Activated CD4-positive, alpha-beta memory T cell treated with anti-CD3 and anti-CD28 coated beads, Interleukin-2, amount 10 ng/mL, durations not matched to agents 7 days and 5 days (primary cell): ENCODE measurements at regions not wholly inside any gene's neighbourhood (a gene's known extent, or its start where the extent isn't known, plus 50 kb on each side); places are given as distances from the start of the nearest gene placed in this dataset.

ENCODE experiments used
- CTCF ChIA-PET: fragments of 350-600 bp; sonication (Branson Sonifier 250); formaldehyde crosslinking; loops from one replicate; lab custom pipeline; 2021; ENCODE audit warnings: antibody characterized with exemption, inconsistent platforms; lab: Charles Lee
- POLR2A ChIA-PET: fragments of 350-600 bp; sonication (Branson Sonifier 250); formaldehyde crosslinking; loops from one replicate; lab custom pipeline; 2021; ENCODE audit warnings: antibody characterized with exemption; lab: Charles Lee
- DNase-seq: peaks from one replicate; pipeline ENCODE4 v3.0.0-alpha.2; 2020
- H3K27ac Mint-ChIP-seq: one replicate; pipeline ENCODE4 v1.8.0; 2021; ENCODE audit warnings: mild to moderate bottlenecking, mixed read lengths
- H3K27me3 Mint-ChIP-seq: one replicate; pipeline ENCODE4 v1.8.0; 2021; ENCODE audit warnings: mixed read lengths
- H3K36me3 Mint-ChIP-seq: one replicate; pipeline ENCODE4 v1.8.0; 2021; ENCODE audit warnings: low read depth, mixed read lengths
- H3K4me1 Mint-ChIP-seq: one replicate; pipeline ENCODE4 v1.8.0; 2021; ENCODE audit warnings: mixed read lengths
- H3K4me3 Mint-ChIP-seq: one replicate; pipeline ENCODE4 v1.8.0; 2021; ENCODE audit warnings: mild to moderate bottlenecking, mixed read lengths
- H3K9me3 Mint-ChIP-seq: one replicate; pipeline ENCODE4 v1.8.0; 2021; ENCODE audit warnings: mixed read lengths

- Mint-ChIP-seq H3K4me3 (no peak overlapping the region), H3K27me3 (peaks cover 13% of the 10 kb centered on the region), H3K36me3 (no peaks in the 10 kb centered on the region), H3K9me3 (no peaks in the 10 kb centered on the region), H3K4me1 (no peaks in the 10 kb centered on the region), H3K27ac (no peak overlapping the region)
- DNase-seq: no peak
- CTCF ChIA-PET: no interaction called here
- POLR2A ChIA-PET: no interaction called here
Measured at GRCh38 chr2:19762959-19763605, 138.7 kb downstream of the TTC32 start.

- Mint-ChIP-seq H3K36me3 (no peaks in the 10 kb centered on the region), H3K4me3 (no peak overlapping the region), H3K27ac (no peak overlapping the region), H3K27me3 (peaks cover 5% of the 10 kb centered on the region), H3K9me3 (no peaks in the 10 kb centered on the region), H3K4me1 (no peaks in the 10 kb centered on the region)
- no peak for DNase-seq
- ChIA-PET CTCF (no interaction called here), POLR2A (no interaction called here)
Measured at GRCh38 chr2:19762142-19762541, 139.6 kb downstream of the TTC32 start.

- Mint-ChIP-seq H3K4me1 (no peaks in the 10 kb centered on the region), H3K27ac (no peak overlapping the region), H3K9me3 (no peaks in the 10 kb centered on the region), H3K27me3 (no peaks in the 10 kb centered on the region), H3K36me3 (no peaks in the 10 kb centered on the region), H3K4me3 (no peak overlapping the region)
- ChIA-PET CTCF (no interaction called here), POLR2A (no interaction called here)
- DNase-seq: no peak
Measured at GRCh38 chr2:19759880-19760279, 141.9 kb downstream of the TTC32 start.

DNA sequence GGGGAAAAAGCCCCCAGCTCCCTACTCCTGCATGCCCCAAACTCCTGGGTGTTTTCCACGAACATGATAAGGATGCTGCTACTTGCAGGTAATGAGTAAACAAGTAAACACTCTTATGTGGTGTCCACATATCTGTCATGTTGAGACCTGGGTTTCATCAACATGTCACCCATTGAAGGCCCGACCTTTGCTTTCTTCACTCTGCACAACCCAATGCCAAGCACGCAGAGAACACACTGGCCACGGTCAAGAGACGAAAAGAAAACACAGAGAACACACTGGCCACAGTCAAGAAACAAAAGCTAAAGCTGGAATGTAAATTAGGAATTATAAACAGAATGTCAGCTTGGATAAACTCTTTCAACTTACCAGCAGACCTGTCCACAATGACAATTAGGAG lies 143.1 kb downstream of the TTC32 start:
- no peak overlapping the region for H3K27ac Mint-ChIP-seq
- ChIA-PET CTCF (no interaction called here), POLR2A (no interaction called here)
- no peaks in the 10 kb centered on the region for H3K4me1 Mint-ChIP-seq
- no peak for DNase-seq
- H3K36me3 Mint-ChIP-seq: no peaks in the 10 kb centered on the region
- no peak overlapping the region for H3K4me3 Mint-ChIP-seq
- no peaks in the 10 kb centered on the region for H3K9me3 Mint-ChIP-seq
- H3K27me3 Mint-ChIP-seq: no peaks in the 10 kb centered on the region

DNA sequence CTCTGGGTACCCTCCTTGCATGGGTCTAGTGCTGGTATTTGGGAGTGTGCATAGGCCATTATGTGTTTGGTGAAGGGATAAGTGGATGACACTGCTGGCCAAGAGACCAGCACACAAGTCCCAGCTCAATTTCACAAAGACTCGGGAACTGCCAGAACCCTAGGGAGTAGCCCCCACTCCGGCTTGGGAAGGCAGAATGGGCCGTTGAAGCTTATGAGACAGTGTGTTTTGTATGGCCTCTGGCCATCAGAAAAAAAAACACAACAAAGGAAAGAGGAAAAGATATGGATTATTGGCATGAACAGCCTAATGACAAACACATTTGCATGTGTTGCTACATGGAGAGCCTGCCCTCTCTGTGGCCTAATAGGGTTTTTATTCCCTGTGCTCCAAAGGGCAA lies 144.2 kb downstream of the TTC32 start:
- Mint-ChIP-seq H3K27ac (no peak overlapping the region), H3K9me3 (no peaks in the 10 kb centered on the region), H3K4me3 (no peak overlapping the region), H3K36me3 (no peaks in the 10 kb centered on the region), H3K4me1 (no peaks in the 10 kb centered on the region), H3K27me3 (peaks cover 1% of the 10 kb centered on the region)
- ChIA-PET CTCF (no interaction called here), POLR2A (no interaction called here)
- no peak for DNase-seq

GRCh38 chr2:19754907-19755306 lies 146.9 kb downstream of the TTC32 start:
- Mint-ChIP-seq H3K4me1 (no peaks in the 10 kb centered on the region), H3K4me3 (no peak overlapping the region), H3K27me3 (peaks cover 1% of the 10 kb centered on the region), H3K36me3 (no peaks in the 10 kb centered on the region), H3K27ac (no peak overlapping the region), H3K9me3 (no peaks in the 10 kb centered on the region)
- ChIA-PET CTCF (no interaction called here), POLR2A (no interaction called here)
- DNase-seq: no peak

- H3K9me3 Mint-ChIP-seq: no peaks in the 10 kb centered on the region
- no peak overlapping the region for H3K27ac Mint-ChIP-seq
- H3K4me1 Mint-ChIP-seq: no peaks in the 10 kb centered on the region
- CTCF ChIA-PET: no interaction called here
- no peak overlapping the region for H3K4me3 Mint-ChIP-seq
- H3K36me3 Mint-ChIP-seq: no peaks in the 10 kb centered on the region
- H3K27me3 Mint-ChIP-seq: peaks cover 1% of the 10 kb centered on the region
- DNase-seq: no peak
- POLR2A ChIA-PET: no interaction called here
Measured at GRCh38 chr2:19753818-19754217, 148.0 kb downstream of the TTC32 start.

DNA sequence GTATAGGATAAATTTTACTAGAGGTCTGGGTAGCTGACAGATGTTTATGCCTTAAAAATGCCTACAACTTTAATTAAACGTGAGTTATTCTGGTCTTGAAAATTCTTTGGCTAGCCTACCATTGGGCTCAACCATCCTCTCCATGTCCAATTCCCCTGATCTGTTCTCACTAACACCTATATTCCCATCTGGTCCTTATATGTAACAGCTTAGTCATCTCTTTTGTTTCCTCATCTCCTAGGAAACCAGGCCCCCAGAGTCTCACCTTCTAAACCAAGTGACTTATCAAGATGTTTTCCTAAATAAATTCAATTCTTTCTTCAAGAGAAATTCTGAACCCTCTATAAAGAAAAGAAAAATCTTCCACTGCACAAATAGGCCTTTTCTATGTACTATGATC lies 148.5 kb downstream of the TTC32 start:
- no peak overlapping the region for H3K4me3 Mint-ChIP-seq
- CTCF ChIA-PET: no interaction called here
- H3K27ac Mint-ChIP-seq: no peak overlapping the region
- no peaks in the 10 kb centered on the region for H3K36me3 Mint-ChIP-seq
- no peak for DNase-seq
- no peaks in the 10 kb centered on the region for H3K4me1 Mint-ChIP-seq
- no peaks in the 10 kb centered on the region for H3K9me3 Mint-ChIP-seq
- POLR2A ChIA-PET: no interaction called here
- peaks cover 1% of the 10 kb centered on the region for H3K27me3 Mint-ChIP-seq

DNA sequence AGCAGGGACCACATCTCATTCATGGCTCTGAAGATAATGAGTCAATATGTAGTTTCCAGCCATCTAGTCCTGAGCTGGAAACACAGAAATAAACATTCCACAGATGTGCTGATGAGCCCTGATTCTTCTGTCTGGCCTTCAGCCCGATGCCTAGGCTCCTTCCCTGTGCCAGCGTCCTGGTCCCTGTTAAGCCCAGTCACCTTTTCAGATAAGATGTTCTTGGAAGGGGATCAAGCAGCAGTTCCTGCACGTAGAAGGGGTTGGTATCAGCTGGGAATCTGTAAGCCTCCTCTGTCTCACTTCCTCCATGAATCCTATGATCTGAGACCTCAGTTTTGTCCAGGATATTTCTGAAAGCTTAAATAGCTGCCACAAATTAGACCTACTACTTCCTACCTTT lies 149.3 kb downstream of the TTC32 start:
- no peaks in the 10 kb centered on the region for H3K4me1 Mint-ChIP-seq

DNA sequence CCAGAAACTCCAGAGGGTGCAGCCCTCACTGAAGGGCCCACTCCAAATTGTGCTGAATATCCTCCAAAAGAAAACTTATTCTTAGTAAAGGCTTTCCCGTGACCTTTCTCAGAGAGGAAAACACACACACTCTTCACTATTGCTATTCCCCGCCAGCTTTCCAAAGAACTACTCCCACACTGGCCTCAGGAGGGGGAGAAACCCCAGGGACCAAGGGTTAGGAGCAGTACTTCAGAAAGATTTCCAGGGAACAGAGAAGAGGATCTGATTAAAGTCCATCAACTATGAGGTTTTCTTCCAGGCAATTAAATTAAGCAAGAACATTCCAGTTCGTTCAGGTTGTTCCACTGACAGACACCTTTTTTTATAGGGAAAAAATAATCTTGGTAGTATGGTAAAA lies 150.2 kb downstream of the TTC32 start:
- no peak overlapping the region for H3K4me3 Mint-ChIP-seq
- H3K36me3 Mint-ChIP-seq: no peaks in the 10 kb centered on the region
- CTCF ChIA-PET: no interaction called here
- no peaks in the 10 kb centered on the region for H3K4me1 Mint-ChIP-seq
- H3K27ac Mint-ChIP-seq: no peak overlapping the region
- H3K9me3 Mint-ChIP-seq: no peaks in the 10 kb centered on the region
- peaks cover 1% of the 10 kb centered on the region for H3K27me3 Mint-ChIP-seq
- no peak for DNase-seq
- POLR2A ChIA-PET: no interaction called here

More for the DNA sequence above, 149.3 kb downstream of the TTC32 start:
- Mint-ChIP-seq H3K27ac (no peak overlapping the region), H3K4me3 (no peak overlapping the region), H3K27me3 (peaks cover 1% of the 10 kb centered on the region), H3K9me3 (no peaks in the 10 kb centered on the region), H3K36me3 (no peaks in the 10 kb centered on the region)
- DNase-seq: no peak
- CTCF ChIA-PET: no interaction called here
- POLR2A ChIA-PET: no interaction called here

- no peaks in the 10 kb centered on the region for H3K4me1 Mint-ChIP-seq
- POLR2A ChIA-PET: no interaction called here
- no peak for DNase-seq
- no peak overlapping the region for H3K4me3 Mint-ChIP-seq
- H3K27me3 Mint-ChIP-seq: peaks cover 1% of the 10 kb centered on the region
- CTCF ChIA-PET: no interaction called here
- no peaks in the 10 kb centered on the region for H3K9me3 Mint-ChIP-seq
- H3K36me3 Mint-ChIP-seq: no peaks in the 10 kb centered on the region
- no peak overlapping the region for H3K27ac Mint-ChIP-seq
Measured at GRCh38 chr2:19750136-19750535, 151.6 kb downstream of the TTC32 start.

GRCh38 chr2:19749507-19749836 lies 152.3 kb downstream of the TTC32 start:
- no peaks in the 10 kb centered on the region for H3K4me1 Mint-ChIP-seq
- POLR2A ChIA-PET: no interaction called here
- no peaks in the 10 kb centered on the region for H3K36me3 Mint-ChIP-seq
- no peak overlapping the region for H3K27ac Mint-ChIP-seq
- H3K4me3 Mint-ChIP-seq: no peak overlapping the region
- DNase-seq: no peak
- peaks cover 1% of the 10 kb centered on the region for H3K27me3 Mint-ChIP-seq
- CTCF ChIA-PET: no interaction called here
- H3K9me3 Mint-ChIP-seq: no peaks in the 10 kb centered on the region

DNA sequence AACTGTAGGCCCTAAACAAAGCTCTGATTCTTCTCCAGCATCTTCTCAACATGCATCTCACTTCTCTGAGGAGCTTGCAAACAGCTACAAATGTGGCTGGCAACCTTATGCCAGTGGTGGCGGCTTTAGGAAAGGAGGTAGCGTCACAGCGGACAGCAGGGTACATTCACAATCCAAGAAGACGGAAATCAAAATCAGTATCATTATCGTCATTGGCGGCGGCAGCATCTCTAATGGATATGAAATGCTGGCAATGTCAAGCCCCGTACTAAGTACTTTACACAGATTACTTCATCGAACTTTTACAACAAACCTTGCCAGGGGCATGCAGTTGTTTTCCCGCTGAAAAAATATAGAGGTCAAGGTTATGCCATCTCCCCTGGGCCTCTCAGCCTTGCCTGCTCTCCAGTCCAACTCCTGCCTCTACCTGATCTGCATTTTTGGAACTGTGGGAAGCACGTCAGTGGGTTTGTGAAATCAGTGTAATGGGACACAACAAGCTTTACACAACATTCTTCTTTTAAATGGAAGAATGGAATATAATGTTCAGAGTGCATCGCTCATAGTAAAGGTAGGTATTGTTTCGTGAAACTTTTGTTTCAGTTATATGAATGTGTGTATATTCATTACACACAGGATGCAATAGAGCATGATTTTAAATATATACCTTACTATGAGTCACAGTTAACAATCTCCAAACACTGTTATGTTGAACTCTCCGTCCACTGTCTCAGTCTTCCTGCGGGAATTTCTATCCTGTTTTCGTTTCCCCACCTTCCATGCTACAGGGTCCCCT lies 152.9 kb downstream of the TTC32 start:
- no peaks in the 10 kb centered on the region for H3K9me3 Mint-ChIP-seq
- H3K4me3 Mint-ChIP-seq: no peak overlapping the region
- CTCF ChIA-PET: no interaction called here
- no peaks in the 10 kb centered on the region for H3K4me1 Mint-ChIP-seq
- no peaks in the 10 kb centered on the region for H3K36me3 Mint-ChIP-seq
- no peak overlapping the region for H3K27ac Mint-ChIP-seq
- DNase-seq: no peak
- POLR2A ChIA-PET: no interaction called here
- H3K27me3 Mint-ChIP-seq: peaks cover 1% of the 10 kb centered on the region

- Mint-ChIP-seq H3K36me3 (no peaks in the 10 kb centered on the region), H3K4me3 (no peak overlapping the region), H3K9me3 (no peaks in the 10 kb centered on the region), H3K27ac (no peak overlapping the region), H3K27me3 (peaks cover under 1% of the 10 kb centered on the region), H3K4me1 (no peaks in the 10 kb centered on the region)
- CTCF ChIA-PET: no interaction called here
- POLR2A ChIA-PET: no interaction called here
- DNase-seq: no peak
Measured at GRCh38 chr2:19748073-19748375, 153.8 kb downstream of the TTC32 start.
